22Rv1 (cell line): ENCODE measurements at regions not wholly inside any gene's neighbourhood (a gene's known extent, or its start where the extent isn't known, plus 50 kb on each side); places are given as distances from the start of the nearest gene placed in this dataset.
"Not testable (repeated sequence)": the region's sequence is repeated elsewhere in the genome, so short reads cannot be mapped to it uniquely, and the experiment has no call there.

Experiments
- H3K27ac ChIP-seq: fragments of 450-650 bp; 2 replicates; pipeline ENCODE4 v1.5.1; 2017
- CTCF ChIP-seq: fragments of 450-650 bp; IDR thresholded peaks from 2 replicates; pipeline ENCODE4 v1.5.1; 2017; ENCODE audit warnings: mild to moderate bottlenecking
- ZFX ChIP-seq: fragments of 450-650 bp; IDR thresholded peaks from 2 replicates; pipeline ENCODE4 v1.6.1; 2017; ENCODE audit warnings: antibody characterized with exemption, borderline replicate concordance

GRCh38 chr12:4140581-4141301 lies 132.8 kb upstream of the CCND2 start:
- H3K27ac ChIP-seq: no peak overlapping the region
- no peak for TF ChIP-seq ZFX
- TF ChIP-seq CTCF: no peak

- TF ChIP-seq CTCF (no peak), ZFX (no peak)
- no peak overlapping the region for H3K27ac ChIP-seq
Observed at GRCh38 chr12:4139191-4139590, 134.4 kb upstream of the CCND2 start.

- H3K27ac ChIP-seq: not testable (repeated sequence)
Observed at GRCh38 chr12:4138532-4138931, 135.0 kb upstream of the CCND2 start.

GRCh38 chr12:4138051-4138450 lies 135.5 kb upstream of the CCND2 start:
- no peak for TF ChIP-seq CTCF
- no peak overlapping the region for H3K27ac ChIP-seq

GRCh38 chr12:4137441-4137840 lies 136.1 kb upstream of the CCND2 start:
- H3K27ac ChIP-seq: no peak overlapping the region
- TF ChIP-seq CTCF: no peak
- TF ChIP-seq ZFX: no peak

- H3K27ac ChIP-seq: no peak overlapping the region
- TF ChIP-seq ZFX: no peak
- no peak for TF ChIP-seq CTCF
Observed at GRCh38 chr12:4137015-4137414, 136.5 kb upstream of the CCND2 start.

GRCh38 chr12:4135919-4136605 lies 137.5 kb upstream of the CCND2 start:
- H3K27ac ChIP-seq: no peak overlapping the region
- TF ChIP-seq ZFX: no peak
- TF ChIP-seq CTCF: no peak
